SH-SY5Y (cell line): ENCODE measurements at regions not wholly inside any gene's neighbourhood (a gene's known extent, or its start where the extent isn't known, plus 50 kb on each side); places are given as distances from the start of the nearest gene placed in this dataset.

ENCODE experiments used
- GATA2 ChIP-seq: IDR thresholded peaks from 2 replicates; pipeline ENCODE4 v1.6.1; 2011; ENCODE audit warnings: mild to moderate bottlenecking, low read depth, low read length
- GATA3 ChIP-seq: IDR thresholded peaks from 2 replicates; pipeline ENCODE4 v1.6.1; 2011; ENCODE audit warnings: low read depth, mild to moderate bottlenecking, low read length, moderate library complexity

DNA sequence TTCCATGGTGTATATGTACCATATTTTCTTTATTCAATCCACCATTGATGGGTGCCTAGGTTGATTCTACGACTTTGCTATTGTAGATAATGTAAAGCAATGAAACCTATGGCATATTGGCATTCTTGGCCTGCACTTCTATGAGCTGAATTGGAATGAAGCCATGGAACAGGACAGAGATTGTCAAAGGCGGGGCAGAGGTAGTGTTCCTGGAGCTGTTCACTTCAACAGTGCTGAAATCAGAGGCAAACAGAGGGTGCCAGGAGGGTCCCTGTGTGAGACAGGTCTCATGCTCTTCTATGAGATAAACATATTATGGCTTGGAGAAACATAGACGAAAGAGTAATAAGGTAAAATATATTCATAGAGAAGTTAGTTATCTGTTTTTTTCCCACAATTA, 342.6 kb upstream of the VCX start:
- TF ChIP-seq GATA2 = no peak
- no peak for TF ChIP-seq GATA3
